Ovary (tissue), 3 donors: ENCODE measurements at regions not wholly inside any gene's neighbourhood (a gene's known extent, or its start where the extent isn't known, plus 50 kb on each side); places are given as distances from the start of the nearest gene placed in this dataset.

Experiments used
- CTCF ChIP-seq, 3 donors: fragments of 450-650 bp in 2 of 3; fragments of 200-600 bp in 1 of 3; IDR thresholded peaks; one replicate each; pipeline versions ENCODE4 v1.5.1 to v1.8.0; 2016 to 2022; ENCODE audit warnings: antibody characterized with exemption in 3 of 3, mild to moderate bottlenecking in 1 of 3
- EP300 ChIP-seq: sonication (generic); formaldehyde crosslinking; IDR thresholded peaks from one replicate; pipeline ENCODE4 v1.6.1; 2017; ENCODE audit warnings: antibody characterized with exemption
- POLR2A ChIP-seq: fragments of 450-650 bp; IDR thresholded peaks from one replicate; pipeline ENCODE4 v1.6.1; 2017; ENCODE audit warnings: antibody characterized with exemption, mild to moderate bottlenecking, moderate library complexity
- donor health status: DM: no; HTN: no; CAD: no.

GRCh38 chr11:28808771-28809170, 700.6 kb downstream of the METTL15 start:
- no peak for TF ChIP-seq POLR2A
- TF ChIP-seq CTCF (IDR thresholded peaks at IDR 0.05) = no peak
- no peak for TF ChIP-seq EP300
